NCI-H526 treated with DMSO at 0.1 percent for 48 hours (cell line): ENCODE measurements at regions not wholly inside any gene's neighbourhood (a gene's known extent, or its start where the extent isn't known, plus 50 kb on each side); places are given as distances from the start of the nearest gene placed in this dataset.
"Not testable (repeated sequence)": the region's sequence is repeated elsewhere in the genome, so short reads cannot be mapped to it uniquely, and the experiment has no call there.

Experiments
- DNase-seq: peaks from one replicate; lab custom pipeline; 2025; lab: John Stamatoyannopoulos, UW

- DNase-seq: not testable (repeated sequence)
These were observed 60.8 kb upstream of the FAN1 start for GRCh38 chr15:30842798-30843472.

DNA sequence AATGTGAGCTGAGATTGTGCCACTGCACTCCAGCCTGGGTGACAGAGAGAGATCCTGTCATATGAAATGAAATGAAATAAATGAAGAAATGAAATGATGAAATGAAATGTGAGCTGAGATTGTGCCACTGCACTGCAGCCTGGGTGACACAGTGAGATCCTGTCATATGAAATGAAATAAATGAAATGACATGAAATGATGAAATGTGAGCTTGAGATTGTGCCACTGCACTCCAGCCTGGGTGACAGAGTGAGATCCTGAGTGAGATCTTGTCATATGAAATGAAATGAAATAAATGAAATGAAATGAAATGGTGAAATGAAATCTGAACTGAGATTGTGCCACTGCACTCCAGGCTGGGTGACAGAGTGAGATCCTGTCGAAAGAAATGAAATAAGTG, 58.2 kb upstream of the FAN1 start:
- not testable (repeated sequence) for DNase-seq
